ENCODE measurements at regions not wholly inside any gene's neighbourhood (a gene's known extent, or its start where the extent isn't known, plus 50 kb on each side); places are given as distances from the start of the nearest gene placed in this dataset.

GRCh38 chr2:136225950-136226835 lies 108.2 kb upstream of the CXCR4 start:
- H3K4me3 ChIP-seq (ENCODE audit: low read length), result no peak overlapping the region
- H3K27me3 ChIP-seq (ENCODE audit: insufficient read depth, low read length), result no peaks in the 10 kb centered on the region
- H3K9me3 ChIP-seq (ENCODE audit: insufficient read depth, low read depth, low read length), result no peaks in the 10 kb centered on the region
- no peak overlapping the region for H3K9ac ChIP-seq (ENCODE audit: low read depth, low read length)
- 80% methylated on average over 7 of the region's 7 CpGs for WGBS
- peaks cover 13% of the 10 kb centered on the region; the same call in 1 of the 2 replicates for H3K4me1 ChIP-seq (ENCODE audit: insufficient read depth, low read length)
- H3K36me3 ChIP-seq (ENCODE audit: insufficient read depth, low read length), result no peaks in the 10 kb centered on the region
- H3K27ac ChIP-seq (ENCODE audit: low read depth, low read length), result no peak overlapping the region

GRCh38 chr2:136223274-136223673 lies 105.3 kb upstream of the CXCR4 start:
- WGBS, result 83% methylated on average over 7 of the region's 7 CpGs
- H3K4me3 ChIP-seq (ENCODE audit: low read length), result no peak overlapping the region
- no peaks in the 10 kb centered on the region for H3K36me3 ChIP-seq (ENCODE audit: insufficient read depth, low read length)
- H3K9ac ChIP-seq (ENCODE audit: low read depth, low read length), result no peak overlapping the region
- H3K27ac ChIP-seq (ENCODE audit: low read depth, low read length), result no peak overlapping the region
- no peaks in the 10 kb centered on the region for H3K27me3 ChIP-seq (ENCODE audit: insufficient read depth, low read length)
- H3K9me3 ChIP-seq (ENCODE audit: insufficient read depth, low read depth, low read length), result no peaks in the 10 kb centered on the region
- H3K4me1 ChIP-seq (ENCODE audit: insufficient read depth, low read length), result peaks cover 13% of the 10 kb centered on the region; the same call in 1 of the 2 replicates

DNA sequence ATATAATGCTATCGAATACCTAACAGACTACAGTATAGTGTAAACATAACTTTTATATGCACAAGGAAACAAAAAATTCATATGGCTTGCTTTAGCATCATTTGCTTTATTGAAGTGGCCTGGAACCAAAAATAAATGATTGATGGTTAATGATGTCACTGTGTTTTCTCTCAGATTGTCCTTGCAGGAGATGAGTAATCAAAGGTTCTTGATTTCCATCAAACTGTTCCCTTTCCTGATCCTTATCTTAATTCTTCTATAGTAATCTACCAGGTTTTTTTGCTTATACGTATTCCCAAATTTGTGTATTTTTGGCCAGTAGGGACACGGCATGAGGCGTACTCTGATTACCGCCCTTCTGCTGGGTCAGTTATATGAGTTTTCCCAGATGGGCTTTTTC lies 104.9 kb upstream of the CXCR4 start:
- no peaks in the 10 kb centered on the region for H3K9me3 ChIP-seq (ENCODE audit: insufficient read depth, low read depth, low read length)
- no peak overlapping the region for H3K27ac ChIP-seq (ENCODE audit: low read depth, low read length)
- H3K36me3 ChIP-seq (ENCODE audit: insufficient read depth, low read length), result no peaks in the 10 kb centered on the region
- WGBS, result 70% methylated on average over 4 of the region's 5 CpGs
- no peaks in the 10 kb centered on the region for H3K27me3 ChIP-seq (ENCODE audit: insufficient read depth, low read length)
- H3K9ac ChIP-seq (ENCODE audit: low read depth, low read length), result no peak overlapping the region
- H3K4me1 ChIP-seq (ENCODE audit: insufficient read depth, low read length), result peaks cover 13% of the 10 kb centered on the region; the same call in 1 of the 2 replicates
- H3K4me3 ChIP-seq (ENCODE audit: low read length), result no peak overlapping the region

DNA sequence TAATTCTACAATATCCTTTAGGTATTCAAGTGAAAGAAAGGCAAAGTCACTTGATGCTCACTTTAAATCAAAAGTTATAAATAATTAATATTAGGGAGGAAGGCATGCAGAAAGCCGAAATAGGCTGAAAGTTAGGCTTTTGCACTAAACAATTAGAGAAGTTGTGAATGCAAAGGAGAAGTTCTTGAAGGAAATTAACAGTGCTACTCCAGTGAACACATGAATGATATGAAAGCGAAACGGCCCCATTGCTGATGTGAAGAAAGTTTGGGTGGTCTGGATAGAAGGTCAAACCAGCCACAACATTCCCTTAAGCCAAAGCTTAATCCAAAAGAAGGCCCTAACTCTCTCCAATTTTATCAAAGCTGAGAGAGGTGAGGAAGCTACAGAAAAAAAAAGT lies 103.1 kb upstream of the CXCR4 start:
- H3K36me3 ChIP-seq (ENCODE audit: insufficient read depth, low read length), result no peaks in the 10 kb centered on the region
- no peak overlapping the region for H3K4me3 ChIP-seq (ENCODE audit: low read length)
- H3K27me3 ChIP-seq (ENCODE audit: insufficient read depth, low read length), result no peaks in the 10 kb centered on the region
- H3K9ac ChIP-seq (ENCODE audit: low read depth, low read length), result no peak overlapping the region
- WGBS, result 97% methylated on average over 2 of the region's 3 CpGs
- H3K9me3 ChIP-seq (ENCODE audit: insufficient read depth, low read depth, low read length), result no peaks in the 10 kb centered on the region
- H3K4me1 ChIP-seq (ENCODE audit: insufficient read depth, low read length), result 0 out of 2 replicates have a peak, but pooled peaks cover 5% of the 10 kb centered on the region
- no peak overlapping the region for H3K27ac ChIP-seq (ENCODE audit: low read depth, low read length)

DNA sequence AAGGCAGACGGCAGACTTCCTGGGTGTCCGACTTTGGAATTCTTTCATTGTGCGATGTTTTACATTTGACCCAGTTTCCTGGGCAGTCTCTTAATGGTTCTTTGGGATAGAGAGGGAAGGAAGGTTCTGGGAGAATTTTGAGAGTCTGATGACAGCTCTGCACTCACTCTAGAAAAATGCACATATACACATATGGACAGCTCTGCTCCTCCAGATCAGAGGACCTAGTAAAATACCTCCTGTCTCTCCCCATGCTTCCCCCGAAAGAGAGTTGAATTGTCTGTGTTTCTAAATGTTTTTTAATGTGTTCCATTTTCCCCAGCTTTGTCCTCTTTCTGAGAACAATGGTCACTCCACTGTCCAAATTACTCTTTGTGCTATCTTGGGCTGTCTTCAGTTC lies 102.0 kb upstream of the CXCR4 start:
- Histone ChIP-seq H3K4me3 (ENCODE audit: low read length) (no peak overlapping the region), H3K27me3 (ENCODE audit: insufficient read depth, low read length) (no peaks in the 10 kb centered on the region), H3K9me3 (ENCODE audit: insufficient read depth, low read depth, low read length) (no peaks in the 10 kb centered on the region), H3K36me3 (ENCODE audit: insufficient read depth, low read length) (no peaks in the 10 kb centered on the region), H3K27ac (ENCODE audit: low read depth, low read length) (no peak overlapping the region), H3K9ac (ENCODE audit: low read depth, low read length) (no peak overlapping the region), H3K4me1 (ENCODE audit: insufficient read depth, low read length) (no peaks in the 10 kb centered on the region)
- 87% methylated on average over 3 of the region's 4 CpGs for WGBS

GRCh38 chr2:136219341-136219740 lies 101.4 kb upstream of the CXCR4 start:
- Histone ChIP-seq H3K4me3 (ENCODE audit: low read length) (no peak overlapping the region), H3K36me3 (ENCODE audit: insufficient read depth, low read length) (no peaks in the 10 kb centered on the region), H3K27me3 (ENCODE audit: insufficient read depth, low read length) (no peaks in the 10 kb centered on the region), H3K4me1 (ENCODE audit: insufficient read depth, low read length) (no peaks in the 10 kb centered on the region), H3K9me3 (ENCODE audit: insufficient read depth, low read depth, low read length) (no peaks in the 10 kb centered on the region), H3K9ac (ENCODE audit: low read depth, low read length) (no peak overlapping the region), H3K27ac (ENCODE audit: low read depth, low read length) (no peak overlapping the region)
- 93% methylated on average over 5 of the region's 6 CpGs for WGBS

DNA sequence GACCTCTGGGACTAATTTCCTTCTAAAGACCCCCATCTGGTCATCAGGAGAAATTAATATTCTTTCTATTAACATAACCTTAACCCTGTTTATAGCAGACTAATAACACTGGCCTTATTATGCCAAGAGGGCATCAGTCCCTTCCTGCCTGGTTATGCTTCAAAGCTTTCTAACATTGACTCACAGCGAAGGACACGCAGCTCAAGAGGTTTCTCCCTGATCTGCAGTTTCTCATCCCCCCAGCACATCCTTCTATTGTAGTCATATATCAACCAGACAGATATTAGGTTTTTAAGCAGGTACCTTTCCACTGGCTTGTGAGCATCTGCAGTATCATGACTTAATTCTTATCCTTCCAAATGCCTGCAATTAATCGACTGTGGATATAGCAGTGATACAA lies 100.0 kb upstream of the CXCR4 start:
- H3K36me3 ChIP-seq (ENCODE audit: insufficient read depth, low read length), result no peaks in the 10 kb centered on the region
- no peaks in the 10 kb centered on the region for H3K4me1 ChIP-seq (ENCODE audit: insufficient read depth, low read length)
- H3K4me3 ChIP-seq (ENCODE audit: low read length), result no peak overlapping the region
- H3K27ac ChIP-seq (ENCODE audit: low read depth, low read length), result no peak overlapping the region
- no peaks in the 10 kb centered on the region for H3K9me3 ChIP-seq (ENCODE audit: insufficient read depth, low read depth, low read length)
- H3K27me3 ChIP-seq (ENCODE audit: insufficient read depth, low read length), result no peaks in the 10 kb centered on the region
- WGBS, result 99% methylated on average over 3 of the region's 3 CpGs
- H3K9ac ChIP-seq (ENCODE audit: low read depth, low read length), result no peak overlapping the region

DNA sequence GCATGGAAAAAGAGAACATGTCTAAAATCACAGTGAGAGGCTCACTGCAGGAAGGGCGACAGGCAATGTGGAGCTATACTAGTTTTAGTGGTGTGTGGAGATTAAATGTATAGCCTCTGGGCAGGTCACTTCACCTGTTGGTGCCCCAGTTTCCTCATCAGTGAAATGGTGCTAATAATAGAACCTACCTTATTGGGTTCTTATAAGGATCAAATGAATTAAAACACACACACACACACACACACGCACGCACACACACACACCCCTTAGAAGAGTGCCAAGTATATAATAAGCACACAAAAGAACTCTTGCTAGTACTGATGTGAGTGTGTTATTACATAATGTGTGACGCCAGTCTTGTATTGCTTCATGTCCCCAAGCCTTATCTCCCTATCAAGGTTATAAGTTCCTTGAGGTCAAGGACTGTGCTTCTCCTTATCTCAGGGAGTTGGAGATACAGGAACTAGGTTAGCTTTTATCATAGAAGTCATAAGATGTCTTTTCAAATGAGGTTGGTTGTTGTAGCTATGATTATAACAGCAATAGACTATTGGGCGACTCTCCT lies 98.0 kb upstream of the CXCR4 start:
- no peaks in the 10 kb centered on the region for H3K4me1 ChIP-seq (ENCODE audit: insufficient read depth, low read length)
- no peak overlapping the region for H3K4me3 ChIP-seq (ENCODE audit: low read length)
- no peaks in the 10 kb centered on the region for H3K36me3 ChIP-seq (ENCODE audit: insufficient read depth, low read length)
- 99% methylated on average over 2 of the region's 5 CpGs for WGBS
- no peaks in the 10 kb centered on the region for H3K9me3 ChIP-seq (ENCODE audit: insufficient read depth, low read depth, low read length)
- no peaks in the 10 kb centered on the region for H3K27me3 ChIP-seq (ENCODE audit: insufficient read depth, low read length)
- no peak overlapping the region for H3K27ac ChIP-seq (ENCODE audit: low read depth, low read length)
- H3K9ac ChIP-seq (ENCODE audit: low read depth, low read length), result no peak overlapping the region

- no peak overlapping the region for H3K27ac ChIP-seq (ENCODE audit: low read depth, low read length)
- no peaks in the 10 kb centered on the region for H3K9me3 ChIP-seq (ENCODE audit: insufficient read depth, low read depth, low read length)
- H3K27me3 ChIP-seq (ENCODE audit: insufficient read depth, low read length), result no peaks in the 10 kb centered on the region
- no peaks in the 10 kb centered on the region for H3K4me1 ChIP-seq (ENCODE audit: insufficient read depth, low read length)
- H3K36me3 ChIP-seq (ENCODE audit: insufficient read depth, low read length), result no peaks in the 10 kb centered on the region
- WGBS, result 82% methylated on average over 2 of the region's 2 CpGs
- H3K4me3 ChIP-seq (ENCODE audit: low read length), result no peak overlapping the region
- no peak overlapping the region for H3K9ac ChIP-seq (ENCODE audit: low read depth, low read length)
These were observed 97.5 kb upstream of the CXCR4 start for GRCh38 chr2:136215449-136215848.

DNA sequence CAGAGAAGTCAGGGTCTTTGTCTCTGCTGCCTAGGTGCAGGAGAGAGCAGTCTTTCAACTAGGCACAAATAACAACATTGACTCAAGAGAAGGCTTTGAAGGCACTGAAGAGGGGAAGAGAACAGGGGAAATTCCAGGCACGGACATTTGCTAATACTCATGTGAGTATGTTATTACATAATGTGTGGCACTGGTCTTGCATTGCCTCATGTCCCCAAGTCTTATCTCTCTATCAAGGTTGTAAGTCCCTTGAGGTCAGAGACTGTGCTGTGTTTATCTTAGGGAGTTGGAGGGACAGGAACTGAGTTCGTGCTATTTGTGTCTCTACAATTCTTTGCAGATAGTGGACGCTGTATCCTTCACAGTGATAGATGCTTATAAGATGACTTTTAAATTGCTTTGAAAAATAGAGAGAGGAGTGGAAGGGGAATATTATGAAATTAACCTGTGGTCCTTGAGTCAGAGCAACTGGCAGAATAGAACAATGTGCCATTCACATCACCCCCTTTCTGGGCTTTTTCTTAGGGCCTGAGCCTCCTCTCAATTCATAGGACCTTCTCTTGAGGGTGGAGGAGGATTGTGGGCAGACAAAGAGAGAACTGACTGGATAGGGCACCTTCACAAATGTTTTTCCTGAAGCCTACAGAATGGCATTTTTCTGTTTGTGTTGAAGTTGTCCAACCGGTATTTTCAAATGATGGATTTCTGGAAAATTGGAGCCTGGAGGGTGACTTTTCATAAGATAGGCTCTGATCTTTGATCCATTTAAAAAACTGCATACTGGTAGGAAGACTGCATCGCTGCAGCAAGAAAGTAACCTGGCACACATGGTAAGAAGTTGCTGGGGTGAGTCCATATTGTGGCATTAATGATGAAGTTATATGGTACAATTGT lies 96.6 kb upstream of the CXCR4 start:
- Histone ChIP-seq H3K9me3 (ENCODE audit: insufficient read depth, low read depth, low read length) (0 out of 2 replicates have a peak, but pooled peaks cover 3% of the 10 kb centered on the region), H3K4me3 (ENCODE audit: low read length) (no peak overlapping the region), H3K27ac (ENCODE audit: low read depth, low read length) (no peak overlapping the region), H3K4me1 (ENCODE audit: insufficient read depth, low read length) (no peaks in the 10 kb centered on the region), H3K27me3 (ENCODE audit: insufficient read depth, low read length) (no peaks in the 10 kb centered on the region), H3K36me3 (ENCODE audit: insufficient read depth, low read length) (no peaks in the 10 kb centered on the region), H3K9ac (ENCODE audit: low read depth, low read length) (no peak overlapping the region)
- 92% methylated on average over 5 of the region's 5 CpGs for WGBS

DNA sequence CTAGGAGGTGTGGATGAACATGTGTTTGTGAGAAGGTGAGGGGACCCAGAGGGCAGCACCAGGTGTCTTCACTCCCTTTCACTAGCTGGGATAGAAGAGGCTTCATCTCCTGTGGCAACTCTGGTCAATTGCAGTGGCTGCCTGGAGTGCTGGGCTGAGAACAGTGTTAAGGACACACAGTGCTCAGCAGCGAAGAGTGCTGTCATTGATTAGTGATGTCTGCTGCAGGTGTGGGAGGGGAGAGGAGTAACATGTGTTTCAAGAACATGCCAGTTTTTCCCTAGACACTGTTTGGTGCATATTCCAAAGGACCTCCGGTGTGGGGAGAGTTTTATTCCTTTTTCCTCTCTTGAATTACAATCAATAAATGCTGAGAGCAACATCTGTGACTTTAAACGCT lies 95.9 kb upstream of the CXCR4 start:
- WGBS, result 98% methylated on average over 3 of the region's 3 CpGs
- Histone ChIP-seq H3K9me3 (ENCODE audit: insufficient read depth, low read depth, low read length) (0 out of 2 replicates have a peak, but pooled peaks cover 3% of the 10 kb centered on the region), H3K27ac (ENCODE audit: low read depth, low read length) (no peak overlapping the region), H3K27me3 (ENCODE audit: insufficient read depth, low read length) (no peaks in the 10 kb centered on the region), H3K9ac (ENCODE audit: low read depth, low read length) (no peak overlapping the region), H3K4me1 (ENCODE audit: insufficient read depth, low read length) (no peaks in the 10 kb centered on the region), H3K4me3 (ENCODE audit: low read length) (no peak overlapping the region), H3K36me3 (ENCODE audit: insufficient read depth, low read length) (no peaks in the 10 kb centered on the region)
